ENCODE measurements at regions not wholly inside any gene's neighbourhood (a gene's known extent, or its start where the extent isn't known, plus 50 kb on each side); places are given as distances from the start of the nearest gene placed in this dataset.

DNA sequence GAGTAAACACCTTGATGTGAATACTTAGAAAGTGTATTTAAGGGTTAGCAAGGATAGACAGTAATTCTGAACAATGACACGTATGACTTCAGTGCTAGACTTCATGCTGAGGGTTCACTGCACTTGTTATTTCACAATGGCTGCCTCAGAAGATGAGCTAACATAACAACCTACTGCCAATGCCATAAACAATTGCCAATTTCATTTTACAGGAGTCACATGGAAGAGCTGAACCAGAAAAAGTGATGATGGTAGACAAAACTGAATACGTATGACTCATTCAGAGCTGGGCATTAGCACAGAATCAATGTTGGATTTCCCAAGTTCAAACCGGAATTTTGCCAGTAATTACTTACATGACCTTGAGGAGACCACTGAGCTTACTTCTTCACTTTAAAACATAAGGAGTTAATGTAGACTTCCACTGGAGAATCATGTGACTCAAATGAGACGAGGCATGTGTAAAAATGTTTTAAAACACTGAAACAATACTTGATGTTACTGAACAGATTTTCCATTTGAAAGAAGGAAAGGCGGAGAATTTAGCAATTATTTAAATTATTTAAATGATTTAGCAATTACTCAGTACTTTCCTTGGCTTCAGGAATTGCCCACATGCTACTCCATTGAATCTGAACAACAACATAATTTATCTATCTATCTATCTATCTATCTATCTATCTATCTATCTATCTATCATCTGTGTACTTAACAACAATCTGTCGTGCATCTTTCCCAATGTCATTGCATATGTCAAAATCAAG lies 868.5 kb upstream of the SLIT2 start:
- POLR2A ChIA-PET = no interaction called here
- 22% methylated on average over 6 of the region's 6 CpGs for WGBS (ENCODE audit: insufficient coverage, insufficient replicate concordance, low lambda C conversion rate, missing lambda C conversion rate)
- Histone ChIP-seq H3K36me3 (ENCODE audit: control insufficient read depth in 2 of 2, insufficient read depth in 2 of 2, low read length in 1 of 2) (no peaks in the 10 kb centered on the region), H3K4me3 (no peak overlapping the region), H3K9ac (ENCODE audit: control insufficient read depth, insufficient read depth, low read length) (no peak overlapping the region), H3K27ac (ENCODE audit: control insufficient read depth, insufficient read depth) (no peak overlapping the region), H4K20me1 (ENCODE audit: control insufficient read depth, insufficient read depth) (no peaks in the 10 kb centered on the region), H3K9me3 (replicated peaks; ENCODE audit: control insufficient read depth, insufficient read depth, low read length) (no peaks in the 10 kb centered on the region), H3K4me1 (ENCODE audit: control insufficient read depth, insufficient read depth, low read length) (no peaks in the 10 kb centered on the region), H3K4me2 (ENCODE audit: control insufficient read depth, insufficient read depth) (no peak overlapping the region), H2AFZ (ENCODE audit: control insufficient read depth, low read depth, low read length) (no peak overlapping the region), H3K79me2 (ENCODE audit: control insufficient read depth, insufficient read depth, low read length) (no peaks in the 10 kb centered on the region), H3K27me3 (replicated peaks in 1 of 2; ENCODE audit: control insufficient read depth in 2 of 2, insufficient read depth in 2 of 2, low read length in 1 of 2) (no peaks in the 10 kb centered on the region)
- DNase-seq (ENCODE audit: low read depth, low spot score) = no peak
- FAIRE-seq = no peak
- no TSS peak for BruUV-seq (replicated peaks)
- RAD21 ChIA-PET (ENCODE audit: unreplicated experiment) = no interaction called here
- no peak for TF ChIP-seq ZSCAN29 (IDR thresholded peaks at IDR 0.05)
- no peak for TF ChIP-seq NRF1 (conservative IDR thresholded peaks at IDR 0.05; ENCODE audit: low read depth, low read length)
- TF ChIP-seq EGR1 (IDR thresholded peaks at IDR 0.05; ENCODE audit: borderline replicate concordance in 1 of 2, low read depth in 2 of 2, low read length in 2 of 2) = no peak
- no peak for TF ChIP-seq SIX5 (IDR thresholded peaks at IDR 0.05; ENCODE audit: low read depth, low read length, severe bottlenecking)
- TF ChIP-seq SUPT20H (IDR thresholded peaks at IDR 0.05; ENCODE audit: borderline replicate concordance, control insufficient read depth, low read depth, low read length) = no peak
- intact Hi-C loops (cut with micrococcal nuclease; ENCODE audit: unreplicated experiment) = no loop called here
- ATAC-seq = no peak
- CTCF ChIA-PET = no interaction called here
- in situ Hi-C loops (cut with MboI) = no loop called here
- SMC1A ChIA-PET (ENCODE audit: uncharacterized antibody, unreplicated experiment) = no interaction called here

DNA sequence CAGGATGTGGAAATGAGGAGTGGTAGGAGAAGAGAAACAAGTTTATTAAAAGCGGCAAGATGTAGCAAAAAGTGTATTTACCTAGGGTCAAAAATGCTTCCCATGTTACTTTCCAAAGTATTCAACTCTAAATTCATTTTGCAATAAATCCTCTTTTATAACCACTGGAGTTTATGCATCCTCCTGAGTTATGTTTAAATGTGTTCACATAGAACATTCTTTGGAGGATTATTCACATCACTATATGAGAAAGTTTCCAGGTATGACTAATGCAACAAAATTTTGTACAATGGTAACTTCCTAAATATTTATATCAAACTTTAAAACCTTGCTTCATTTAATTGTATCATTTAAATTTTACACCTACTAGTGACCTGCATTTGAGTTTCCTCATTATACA lies 870.6 kb upstream of the SLIT2 start:
- BruUV-seq (replicated peaks) = no TSS peak
- H2AFZ ChIP-seq (ENCODE audit: control insufficient read depth, low read depth, low read length) = no peak overlapping the region
- no peak for DNase-seq (ENCODE audit: low read depth, low spot score)
- FAIRE-seq = no peak
- no peaks in the 10 kb centered on the region for H3K4me1 ChIP-seq (ENCODE audit: control insufficient read depth, insufficient read depth, low read length)
- in situ Hi-C loops (cut with MboI) = no loop called here
- POLR2A ChIA-PET = no interaction called here
- intact Hi-C loops (cut with micrococcal nuclease; ENCODE audit: unreplicated experiment) = no loop called here
- no peak overlapping the region for H3K4me3 ChIP-seq
- no peak overlapping the region for H3K27ac ChIP-seq (ENCODE audit: control insufficient read depth, insufficient read depth)
- SMC1A ChIA-PET (ENCODE audit: uncharacterized antibody, unreplicated experiment) = no interaction called here
- H3K9me3 ChIP-seq (replicated peaks; ENCODE audit: control insufficient read depth, insufficient read depth, low read length) = no peaks in the 10 kb centered on the region
- H4K20me1 ChIP-seq (ENCODE audit: control insufficient read depth, insufficient read depth) = no peaks in the 10 kb centered on the region
- H3K4me2 ChIP-seq (ENCODE audit: control insufficient read depth, insufficient read depth) = no peak overlapping the region
- H3K79me2 ChIP-seq (ENCODE audit: control insufficient read depth, insufficient read depth, low read length) = no peaks in the 10 kb centered on the region
- WGBS (ENCODE audit: insufficient coverage, insufficient replicate concordance, low lambda C conversion rate, missing lambda C conversion rate) = 59% methylated on average over 1 of the region's 1 CpG
- no peaks in the 10 kb centered on the region for H3K27me3 ChIP-seq (replicated peaks in 1 of 2; ENCODE audit: control insufficient read depth in 2 of 2, insufficient read depth in 2 of 2, low read length in 1 of 2)
- ATAC-seq = no peak
- H3K36me3 ChIP-seq (ENCODE audit: control insufficient read depth in 2 of 2, insufficient read depth in 2 of 2, low read length in 1 of 2) = no peaks in the 10 kb centered on the region
- CTCF ChIA-PET = no interaction called here
- no peak overlapping the region for H3K9ac ChIP-seq (ENCODE audit: control insufficient read depth, insufficient read depth, low read length)
- RAD21 ChIA-PET (ENCODE audit: unreplicated experiment) = no interaction called here
- TF ChIP-seq KDM1A (IDR thresholded peaks at IDR 0.05; ENCODE audit: borderline replicate concordance) = no peak
- TF ChIP-seq, protein P1, sequence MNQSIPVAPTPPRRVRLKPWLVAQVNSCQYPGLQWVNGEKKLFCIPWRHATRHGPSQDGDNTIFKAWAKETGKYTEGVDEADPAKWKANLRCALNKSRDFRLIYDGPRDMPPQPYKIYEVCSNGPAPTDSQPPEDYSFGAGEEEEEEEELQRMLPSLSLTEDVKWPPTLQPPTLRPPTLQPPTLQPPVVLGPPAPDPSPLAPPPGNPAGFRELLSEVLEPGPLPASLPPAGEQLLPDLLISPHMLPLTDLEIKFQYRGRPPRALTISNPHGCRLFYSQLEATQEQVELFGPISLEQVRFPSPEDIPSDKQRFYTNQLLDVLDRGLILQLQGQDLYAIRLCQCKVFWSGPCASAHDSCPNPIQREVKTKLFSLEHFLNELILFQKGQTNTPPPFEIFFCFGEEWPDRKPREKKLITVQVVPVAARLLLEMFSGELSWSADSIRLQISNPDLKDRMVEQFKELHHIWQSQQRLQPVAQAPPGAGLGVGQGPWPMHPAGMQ (IDR thresholded peaks at IDR 0.05; ENCODE audit: borderline replicate concordance) = no peak
- TF ChIP-seq ZBED1 (IDR thresholded peaks at IDR 0.05; ENCODE audit: borderline replicate concordance) = no peak
- TF ChIP-seq CEBPB (IDR thresholded peaks at IDR 0.05; ENCODE audit: borderline replicate concordance in 1 of 2, low read depth in 2 of 2, low read length in 2 of 2) = no peak
- TF ChIP-seq ASH2L (IDR thresholded peaks at IDR 0.05; ENCODE audit: borderline replicate concordance, low read depth) = no peak
- TF ChIP-seq NFIC (IDR thresholded peaks at IDR 0.05; ENCODE audit: low read depth, low read length) = no peak
- TF ChIP-seq, protein P2, sequence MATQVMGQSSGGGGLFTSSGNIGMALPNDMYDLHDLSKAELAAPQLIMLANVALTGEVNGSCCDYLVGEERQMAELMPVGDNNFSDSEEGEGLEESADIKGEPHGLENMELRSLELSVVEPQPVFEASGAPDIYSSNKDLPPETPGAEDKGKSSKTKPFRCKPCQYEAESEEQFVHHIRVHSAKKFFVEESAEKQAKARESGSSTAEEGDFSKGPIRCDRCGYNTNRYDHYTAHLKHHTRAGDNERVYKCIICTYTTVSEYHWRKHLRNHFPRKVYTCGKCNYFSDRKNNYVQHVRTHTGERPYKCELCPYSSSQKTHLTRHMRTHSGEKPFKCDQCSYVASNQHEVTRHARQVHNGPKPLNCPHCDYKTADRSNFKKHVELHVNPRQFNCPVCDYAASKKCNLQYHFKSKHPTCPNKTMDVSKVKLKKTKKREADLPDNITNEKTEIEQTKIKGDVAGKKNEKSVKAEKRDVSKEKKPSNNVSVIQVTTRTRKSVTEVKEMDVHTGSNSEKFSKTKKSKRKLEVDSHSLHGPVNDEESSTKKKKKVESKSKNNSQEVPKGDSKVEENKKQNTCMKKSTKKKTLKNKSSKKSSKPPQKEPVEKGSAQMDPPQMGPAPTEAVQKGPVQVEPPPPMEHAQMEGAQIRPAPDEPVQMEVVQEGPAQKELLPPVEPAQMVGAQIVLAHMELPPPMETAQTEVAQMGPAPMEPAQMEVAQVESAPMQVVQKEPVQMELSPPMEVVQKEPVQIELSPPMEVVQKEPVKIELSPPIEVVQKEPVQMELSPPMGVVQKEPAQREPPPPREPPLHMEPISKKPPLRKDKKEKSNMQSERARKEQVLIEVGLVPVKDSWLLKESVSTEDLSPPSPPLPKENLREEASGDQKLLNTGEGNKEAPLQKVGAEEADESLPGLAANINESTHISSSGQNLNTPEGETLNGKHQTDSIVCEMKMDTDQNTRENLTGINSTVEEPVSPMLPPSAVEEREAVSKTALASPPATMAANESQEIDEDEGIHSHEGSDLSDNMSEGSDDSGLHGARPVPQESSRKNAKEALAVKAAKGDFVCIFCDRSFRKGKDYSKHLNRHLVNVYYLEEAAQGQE (IDR thresholded peaks at IDR 0.05; ENCODE audit: low read depth, low read length) = no peak
- no peak for TF ChIP-seq CBFB (IDR thresholded peaks at IDR 0.05; ENCODE audit: low read depth)

Data from GM12878 (cell line).